Smooth muscle cell (in vitro differentiated cells): ENCODE measurements at regions not wholly inside any gene's neighbourhood (a gene's known extent, or its start where the extent isn't known, plus 50 kb on each side); places are given as distances from the start of the nearest gene placed in this dataset.
A peak's percentile ranks its signal among the peaks of the same experiment; 100 is the strongest.

Source experiments
- DNase-seq: peaks from one replicate; lab custom pipeline; 2025; ENCODE audit not compliant: unreplicated experiment; lab: John Stamatoyannopoulos, UW
- H2AFZ ChIP-seq: fragments of 200-600 bp; sonication (generic); 2 replicates; pipeline ENCODE4 v1.6.0; 2016; ENCODE audit warnings: antibody characterized with exemption, low read depth, mild to moderate bottlenecking
- H3F3A ChIP-seq: fragments of 200-600 bp; sonication (generic); 2 replicates; pipeline ENCODE4 v1.6.0; 2017; ENCODE audit warnings: antibody characterized with exemption, low read depth
- H3K27ac ChIP-seq: fragments of 200-600 bp; sonication (generic); 2 replicates; pipeline ENCODE4 v1.5.1; 2016; ENCODE audit warnings: low read depth, mild to moderate bottlenecking
- H3K27me3 ChIP-seq: fragments of 200-600 bp; sonication (generic); 2 replicates; pipeline ENCODE4 v1.6.1; 2016; ENCODE audit warnings: low read depth, mild to moderate bottlenecking
- H3K36me3 ChIP-seq: fragments of 200-600 bp; sonication (generic); 2 replicates; pipeline ENCODE4 v1.5.1; 2016; ENCODE audit warnings: low read depth
- H3K4me1 ChIP-seq: fragments of 200-600 bp; sonication (generic); 2 replicates; pipeline ENCODE4 v1.5.1; 2016; ENCODE audit warnings: low read depth
- H3K4me2 ChIP-seq: fragments of 200-600 bp; sonication (generic); 2 replicates; pipeline ENCODE4 v1.6.0; 2016; ENCODE audit warnings: mild to moderate bottlenecking
- H3K4me3 ChIP-seq: fragments of 200-600 bp; sonication (generic); 2 replicates; pipeline ENCODE4 v1.5.1; 2016; ENCODE audit warnings: mild to moderate bottlenecking
- H3K79me2 ChIP-seq: fragments of 200-600 bp; sonication (generic); 2 replicates; pipeline ENCODE4 v1.6.0; 2016; ENCODE audit warnings: low read depth, mild to moderate bottlenecking
- H3K9ac ChIP-seq: fragments of 200-600 bp; sonication (generic); 2 replicates; pipeline ENCODE4 v1.6.0; 2016; ENCODE audit warnings: low read depth
- H3K9me3 ChIP-seq: fragments of 200-600 bp; sonication (generic); replicated peaks from 2 replicates; pipeline ENCODE4 v1.5.1; 2016; ENCODE audit warnings: low read depth
- H4K20me1 ChIP-seq: fragments of 200-600 bp; sonication (generic); 2 replicates; pipeline ENCODE4 v1.6.0; 2016; ENCODE audit warnings: low read depth
- WGBS: methylation state at CpG from one replicate; pipeline ENCODE4 v1.1.7; 2016; ENCODE audit warnings: low lambda C conversion rate; 5-methylcytosine and 5-hydroxymethylcytosine counted together
- TF ChIP-seq, protein P1 (sequence below): fragments of 200-600 bp; sonication (generic); IDR thresholded peaks from 2 replicates; pipeline ENCODE4 v1.5.1; 2017; ENCODE audit warnings: borderline replicate concordance, mild to moderate bottlenecking, antibody characterized with exemption; ENCODE audit not compliant: insufficient read depth, poor library complexity, severe bottlenecking

DNA sequence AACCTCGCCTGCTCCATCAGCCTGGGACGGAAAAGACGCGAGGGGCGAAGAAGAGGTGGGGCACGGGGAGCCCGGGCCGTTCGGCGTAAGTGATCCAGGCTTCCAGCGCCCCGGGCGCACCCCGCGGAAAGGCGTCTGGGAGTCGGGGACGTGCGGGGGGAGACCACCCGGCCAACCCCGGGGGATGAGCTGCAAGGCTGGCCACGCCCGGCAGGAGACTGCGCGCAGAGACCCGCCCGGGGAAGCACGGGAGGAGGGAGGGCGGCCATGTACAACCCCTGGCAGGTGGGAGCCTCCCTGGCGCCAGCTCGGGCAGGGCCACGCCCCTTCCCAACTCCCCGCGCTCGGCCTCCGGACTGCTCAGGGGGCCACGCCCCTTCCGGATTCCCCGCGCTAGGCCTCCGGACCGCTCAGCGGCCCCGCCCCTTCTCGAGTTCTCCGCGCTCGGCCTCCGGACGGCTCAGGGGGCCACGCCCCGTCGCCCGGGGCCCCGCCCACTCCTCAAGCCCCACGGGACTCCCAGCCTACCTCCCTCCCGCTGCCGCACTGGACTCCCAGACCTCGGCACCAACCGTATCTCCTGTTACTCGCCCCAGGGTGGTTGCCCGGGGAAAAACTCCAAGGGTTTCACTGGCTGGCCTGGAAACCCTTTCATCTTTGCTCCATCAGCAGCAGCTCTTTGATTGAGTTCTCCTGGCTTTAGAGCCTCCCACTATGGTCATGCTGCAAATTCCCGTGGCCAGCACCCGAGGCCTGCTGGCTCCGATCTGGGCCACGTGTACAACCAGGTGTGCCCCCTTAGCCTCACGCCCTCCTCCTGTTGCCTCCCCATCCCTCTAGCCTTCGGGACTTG, 284.4 kb downstream of the ZEB1 start:
- Histone ChIP-seq H3K4me3 (peak overlapping the region; percentile 86), H3K36me3 (no peaks in the 10 kb centered on the region), H4K20me1 (no peaks in the 10 kb centered on the region), H3K9ac (peak overlapping the region; percentile 58), H3F3A (no peaks in the 10 kb centered on the region), H3K4me1 (no peaks in the 10 kb centered on the region), H3K27ac (peak overlapping the region; percentile 43), H2AFZ (peak overlapping the region; percentile 100), H3K27me3 (no peaks in the 10 kb centered on the region), H3K4me2 (peak overlapping the region; percentile 99), H3K79me2 (no peaks in the 10 kb centered on the region), H3K9me3 (no peaks in the 10 kb centered on the region)
- 5% methylated on average over 49 of the region's 68 CpGs for WGBS
- TF ChIP-seq, protein P1, sequence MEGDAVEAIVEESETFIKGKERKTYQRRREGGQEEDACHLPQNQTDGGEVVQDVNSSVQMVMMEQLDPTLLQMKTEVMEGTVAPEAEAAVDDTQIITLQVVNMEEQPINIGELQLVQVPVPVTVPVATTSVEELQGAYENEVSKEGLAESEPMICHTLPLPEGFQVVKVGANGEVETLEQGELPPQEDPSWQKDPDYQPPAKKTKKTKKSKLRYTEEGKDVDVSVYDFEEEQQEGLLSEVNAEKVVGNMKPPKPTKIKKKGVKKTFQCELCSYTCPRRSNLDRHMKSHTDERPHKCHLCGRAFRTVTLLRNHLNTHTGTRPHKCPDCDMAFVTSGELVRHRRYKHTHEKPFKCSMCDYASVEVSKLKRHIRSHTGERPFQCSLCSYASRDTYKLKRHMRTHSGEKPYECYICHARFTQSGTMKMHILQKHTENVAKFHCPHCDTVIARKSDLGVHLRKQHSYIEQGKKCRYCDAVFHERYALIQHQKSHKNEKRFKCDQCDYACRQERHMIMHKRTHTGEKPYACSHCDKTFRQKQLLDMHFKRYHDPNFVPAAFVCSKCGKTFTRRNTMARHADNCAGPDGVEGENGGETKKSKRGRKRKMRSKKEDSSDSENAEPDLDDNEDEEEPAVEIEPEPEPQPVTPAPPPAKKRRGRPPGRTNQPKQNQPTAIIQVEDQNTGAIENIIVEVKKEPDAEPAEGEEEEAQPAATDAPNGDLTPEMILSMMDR = no peak
- DNase-seq = peak; percentile 67

DNA sequence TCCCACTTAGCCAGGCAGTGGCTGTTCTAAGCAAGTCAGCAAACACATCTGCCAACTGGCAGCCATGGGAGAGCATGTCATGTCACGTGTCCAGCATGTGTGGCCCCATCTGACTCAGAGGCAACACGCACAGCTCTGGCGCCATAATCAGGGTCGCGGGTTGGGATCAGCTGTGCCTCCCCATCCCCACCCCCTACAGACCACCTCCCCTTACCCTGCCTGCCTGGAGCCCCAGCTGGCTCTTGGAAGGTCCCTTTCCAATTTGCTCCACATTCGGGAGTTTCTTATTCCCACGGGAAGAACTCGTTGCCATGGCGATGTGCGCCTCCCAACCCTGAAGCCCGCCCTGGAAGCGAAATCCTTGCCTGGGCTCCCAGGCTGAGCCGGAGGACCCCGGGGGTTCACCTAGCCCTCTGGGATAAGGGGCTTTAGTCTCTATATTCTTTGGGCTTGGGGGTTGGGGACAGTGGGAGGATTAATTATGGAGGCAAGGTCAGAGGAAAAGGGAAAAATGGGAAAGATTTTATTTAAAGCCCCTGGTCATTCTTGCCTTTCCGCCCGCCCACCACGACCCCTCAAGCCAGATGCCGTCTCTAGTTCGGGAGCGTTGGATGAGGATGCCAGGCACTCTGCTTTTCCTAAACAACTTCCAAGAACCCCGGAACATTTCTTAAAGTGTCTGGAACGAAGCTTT, 283.7 kb downstream of the ZEB1 start:
- WGBS = 12% methylated on average over 22 of the region's 22 CpGs
- TF ChIP-seq, protein P1 = no peak
- DNase-seq = peak; percentile 17

DNA sequence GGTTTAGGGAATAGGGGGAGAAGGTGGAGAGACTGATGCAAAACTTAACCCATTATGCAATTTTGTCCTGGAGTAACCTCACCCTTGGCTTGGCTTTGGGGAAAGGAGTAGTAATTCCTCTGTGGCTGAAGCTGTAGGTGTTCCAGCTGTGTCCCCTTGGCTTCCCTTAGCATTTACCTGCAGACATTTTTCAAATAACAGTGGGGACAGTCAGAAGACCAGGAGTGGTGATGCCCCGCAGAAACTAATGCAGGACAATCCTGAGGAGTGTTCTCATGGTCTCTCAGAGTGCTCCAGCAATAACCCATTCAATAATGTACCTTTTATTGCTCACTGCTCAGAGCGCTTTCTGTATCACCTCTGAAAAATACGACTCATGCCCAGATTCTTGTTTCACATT, 282.1 kb downstream of the ZEB1 start:
- Histone ChIP-seq H3K4me1 (no peaks in the 10 kb centered on the region), H3F3A (no peaks in the 10 kb centered on the region), H3K36me3 (no peaks in the 10 kb centered on the region), H3K9ac (no peak overlapping the region), H3K79me2 (no peaks in the 10 kb centered on the region), H3K27me3 (no peaks in the 10 kb centered on the region), H3K9me3 (no peaks in the 10 kb centered on the region), H3K27ac (no peak overlapping the region), H2AFZ (no peak overlapping the region), H3K4me2 (no peak overlapping the region), H3K4me3 (no peak overlapping the region), H4K20me1 (no peaks in the 10 kb centered on the region)
- TF ChIP-seq, protein P1 = no peak
- DNase-seq = no peak
- 97% methylated on average over 3 of the region's 3 CpGs for WGBS

More for the DNA sequence above, 283.7 kb downstream of the ZEB1 start:
- H3K27me3 ChIP-seq = no peaks in the 10 kb centered on the region
- H3K27ac ChIP-seq = peak overlapping the region; percentile 43
- H3K9ac ChIP-seq = peak overlapping the region; percentile 58
- H3K4me2 ChIP-seq = peak overlapping the region; percentile 99
- no peaks in the 10 kb centered on the region for H3K9me3 ChIP-seq
- H3K4me3 ChIP-seq = peak overlapping the region; percentile 86
- H4K20me1 ChIP-seq = no peaks in the 10 kb centered on the region
- H3F3A ChIP-seq = no peaks in the 10 kb centered on the region
- no peaks in the 10 kb centered on the region for H3K79me2 ChIP-seq
- no peaks in the 10 kb centered on the region for H3K36me3 ChIP-seq
- H2AFZ ChIP-seq = peak overlapping the region; percentile 100
- no peaks in the 10 kb centered on the region for H3K4me1 ChIP-seq
